HG03135 (cell line): ENCODE measurements at regions not wholly inside any gene's neighbourhood (a gene's known extent, or its start where the extent isn't known, plus 50 kb on each side); places are given as distances from the start of the nearest gene placed in this dataset.
"Not testable (repeated sequence)": the region's sequence is repeated elsewhere in the genome, so short reads cannot be mapped to it uniquely, and the experiment has no call there.

Source experiments
- ATAC-seq: cut with Tn5 transposase; IDR thresholded peaks from one replicate; pipeline ENCODE4 v1.9.1; 2021; ENCODE audit warnings: mild to moderate bottlenecking, moderate library complexity; ENCODE audit not compliant: unreplicated experiment

DNA sequence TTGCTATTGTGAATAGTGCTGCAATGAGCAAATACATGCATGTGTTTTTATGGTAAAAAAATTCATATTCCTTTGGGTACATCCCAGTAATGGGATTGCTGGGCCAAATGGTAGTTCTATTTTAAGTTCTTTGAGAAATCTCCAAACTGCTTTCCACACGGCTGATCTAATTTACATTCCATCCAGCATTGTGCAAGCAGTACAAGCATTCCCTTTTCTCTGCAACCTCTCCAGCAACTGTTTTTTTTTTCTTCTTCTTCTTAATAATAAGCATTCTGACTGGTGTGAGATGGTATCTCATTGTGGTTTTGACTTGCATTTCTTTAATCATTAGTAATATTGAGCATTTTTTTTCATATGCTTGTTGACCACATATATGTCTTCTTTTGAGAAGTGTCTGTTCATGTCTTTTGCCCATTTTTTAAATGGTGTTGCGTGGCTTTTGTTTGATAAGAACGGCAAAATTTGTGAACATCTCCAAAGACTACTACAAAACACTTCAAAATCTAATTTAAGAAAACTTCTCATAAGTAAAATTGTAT lies 136.1 kb upstream of the MYO3A start:
- ATAC-seq = no peak

DNA sequence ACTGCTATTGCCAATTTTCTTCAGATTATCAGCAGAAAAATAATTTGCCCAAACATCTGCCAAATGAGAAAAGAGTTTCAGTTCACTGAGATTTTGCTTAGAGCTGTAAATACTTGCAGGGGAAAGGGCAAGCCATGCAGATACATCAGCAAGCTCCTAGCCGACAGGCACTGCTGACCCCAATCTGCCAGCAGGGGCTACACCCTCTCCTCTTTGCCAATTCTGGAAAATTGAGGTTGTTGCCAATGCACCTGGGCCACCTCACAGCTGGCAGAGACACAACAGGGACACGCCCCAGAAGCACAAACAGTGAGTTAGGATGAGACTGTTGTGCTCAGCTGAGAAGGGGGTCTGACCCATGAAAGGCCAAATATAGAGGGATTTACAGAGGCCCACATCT lies 129.5 kb upstream of the MYO3A start:
- ATAC-seq = no peak

DNA sequence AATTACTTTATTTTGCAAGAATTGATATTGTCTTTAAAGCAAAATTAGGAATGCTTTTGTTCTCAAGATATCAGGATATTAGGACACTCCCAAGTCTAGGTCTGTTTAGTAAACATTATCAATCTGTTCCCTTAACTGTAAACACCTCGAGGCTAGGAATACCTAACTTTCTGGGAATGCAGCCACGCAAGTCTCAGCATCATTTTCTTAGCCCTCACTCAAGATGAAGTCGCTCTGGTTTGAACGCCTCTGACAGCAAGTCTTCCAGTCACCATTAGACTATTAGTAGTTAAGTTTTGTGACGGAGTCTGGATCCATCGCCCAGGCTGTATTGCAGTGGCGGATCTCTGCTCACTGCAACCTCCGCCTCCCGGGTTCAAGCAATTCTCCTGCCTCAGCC lies 128.0 kb upstream of the MYO3A start:
- no peak for ATAC-seq

DNA sequence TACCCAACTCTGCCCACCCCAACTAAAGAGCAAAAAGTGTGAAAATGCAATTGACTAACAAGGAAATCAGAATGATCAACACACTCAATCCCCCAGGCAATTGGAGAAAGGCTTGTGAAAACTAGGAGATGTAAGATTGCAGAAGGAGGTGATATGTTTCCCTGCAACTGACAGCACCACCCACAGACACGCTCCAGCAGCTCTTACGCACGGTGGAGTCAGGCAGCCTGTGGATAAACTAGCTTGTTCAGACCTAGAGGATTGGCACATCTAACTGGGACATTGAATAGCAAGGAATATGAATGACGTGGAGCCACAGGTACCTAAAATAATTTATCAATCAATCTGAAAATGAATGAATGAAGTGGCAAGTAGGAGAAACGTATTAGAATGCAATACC lies 125.7 kb upstream of the MYO3A start:
- no peak for ATAC-seq

DNA sequence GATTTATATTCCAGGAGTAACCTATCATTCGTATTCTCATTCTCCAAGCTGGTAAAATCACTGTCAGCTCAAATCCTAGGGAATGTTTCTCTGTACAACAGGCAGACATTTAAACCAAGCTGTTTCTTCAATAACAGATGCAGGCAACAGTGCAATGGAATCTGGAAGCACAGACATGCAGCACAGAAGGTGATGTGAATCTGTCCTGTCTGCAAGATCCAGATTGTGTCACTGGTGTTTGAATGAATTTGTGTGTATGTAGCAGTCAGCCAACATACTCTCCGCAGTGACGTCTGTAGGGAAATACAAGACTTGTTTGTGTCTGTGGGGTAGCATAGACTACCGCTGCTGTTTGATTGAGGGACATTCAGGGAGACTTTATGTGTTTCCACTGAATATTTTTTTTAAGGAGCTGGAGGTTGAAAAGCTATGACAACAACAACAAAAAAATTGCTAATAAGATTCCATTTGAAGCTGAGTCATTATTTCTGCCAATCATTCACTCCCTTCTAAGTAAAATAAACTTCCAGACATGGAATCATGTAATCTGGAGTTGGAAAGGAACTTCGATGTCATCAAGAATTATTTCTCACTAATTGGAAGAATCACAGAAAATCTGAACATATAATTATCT lies 122.9 kb upstream of the MYO3A start:
- no peak for ATAC-seq

DNA sequence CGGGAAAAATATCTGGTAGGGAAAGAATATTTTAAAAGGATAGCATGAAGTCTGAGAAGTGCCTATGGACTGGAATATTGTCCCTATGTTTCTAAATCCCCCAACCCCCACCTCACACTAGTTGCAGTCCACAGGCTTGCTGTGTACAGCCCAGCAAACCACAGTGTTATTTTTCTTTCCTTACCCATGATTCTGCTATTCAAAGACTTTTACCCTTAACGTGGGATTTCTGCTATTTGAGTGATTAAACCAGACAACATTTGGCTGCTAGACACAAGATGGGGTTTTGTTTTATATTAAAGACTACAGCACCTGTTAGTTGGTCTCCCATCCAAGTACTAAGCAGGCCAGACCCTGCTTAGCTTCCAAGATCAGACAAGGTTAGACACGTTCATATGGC lies 120.5 kb upstream of the MYO3A start:
- ATAC-seq = no peak

DNA sequence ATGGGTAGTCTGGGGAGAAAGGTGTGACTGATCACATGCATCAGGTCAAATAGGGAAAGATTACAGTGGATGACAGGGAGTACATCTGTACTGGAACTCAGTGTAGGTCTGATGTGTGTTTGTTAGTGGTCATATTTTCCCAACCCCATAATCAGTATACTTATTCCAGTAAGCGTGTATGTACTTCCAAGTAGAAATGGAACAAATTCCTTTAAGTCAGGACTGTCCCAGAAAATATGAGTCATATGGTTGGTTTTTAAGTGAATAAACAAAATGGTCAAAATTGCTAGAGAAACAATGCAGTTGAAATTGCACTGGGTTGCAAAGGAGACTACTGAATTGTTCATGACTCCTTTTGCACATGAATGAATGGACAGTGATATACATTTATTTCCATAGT lies 118.8 kb upstream of the MYO3A start:
- no peak for ATAC-seq

DNA sequence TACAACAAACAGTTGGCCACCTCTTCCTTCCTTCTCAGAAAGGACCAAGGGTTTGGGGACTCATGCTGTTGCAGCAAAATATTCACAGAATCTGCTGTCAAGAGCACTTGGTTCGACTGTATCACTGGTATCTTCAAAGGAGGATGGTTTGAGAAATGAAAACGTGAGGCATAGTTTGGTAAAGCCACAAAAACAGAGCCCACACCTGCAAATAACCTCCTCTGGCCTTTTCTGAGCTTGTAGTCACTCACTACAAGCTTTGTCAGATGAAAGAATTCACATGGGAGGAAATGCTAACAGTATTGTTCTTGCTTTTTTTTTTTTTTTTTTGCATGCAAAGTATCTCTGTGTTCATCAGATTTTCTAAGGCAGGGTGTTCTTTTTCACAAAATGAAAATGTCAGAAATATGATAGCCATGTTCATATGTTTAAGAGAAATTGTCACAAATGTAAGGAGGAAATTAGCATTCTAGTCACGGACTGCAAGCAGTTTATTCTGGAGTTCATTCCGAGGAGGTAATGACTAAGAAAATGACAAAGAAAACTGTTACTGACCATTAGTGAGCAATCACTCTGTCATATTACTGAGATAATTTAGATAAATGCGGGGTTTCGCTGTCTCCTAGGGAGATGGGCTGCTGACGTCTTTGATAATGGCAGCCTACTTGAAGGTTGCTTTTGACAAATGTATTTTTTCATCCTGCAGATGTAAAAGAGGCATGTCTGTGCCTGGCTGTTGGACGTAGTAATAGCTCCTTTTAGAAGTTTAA lies 117.8 kb upstream of the MYO3A start:
- no peak for ATAC-seq

DNA sequence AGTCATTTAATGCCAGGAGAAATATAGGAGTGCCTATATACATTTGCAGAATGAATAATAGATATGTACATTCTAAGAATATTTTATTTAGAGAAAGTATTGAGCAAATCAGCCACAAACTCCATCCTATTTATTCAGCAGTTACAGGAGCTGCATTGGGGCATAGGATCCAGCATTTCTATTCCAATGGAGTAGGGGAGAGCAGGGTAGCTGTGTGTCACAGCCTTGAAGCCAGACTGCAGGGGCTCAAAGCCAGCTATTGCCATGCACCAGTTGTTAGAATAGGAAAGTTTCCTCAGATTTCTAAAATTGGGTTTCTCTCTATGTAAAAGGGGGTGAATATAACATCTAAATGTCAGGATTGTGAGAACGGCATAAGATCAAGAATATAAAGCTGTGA lies 116.8 kb upstream of the MYO3A start:
- no peak for ATAC-seq

DNA sequence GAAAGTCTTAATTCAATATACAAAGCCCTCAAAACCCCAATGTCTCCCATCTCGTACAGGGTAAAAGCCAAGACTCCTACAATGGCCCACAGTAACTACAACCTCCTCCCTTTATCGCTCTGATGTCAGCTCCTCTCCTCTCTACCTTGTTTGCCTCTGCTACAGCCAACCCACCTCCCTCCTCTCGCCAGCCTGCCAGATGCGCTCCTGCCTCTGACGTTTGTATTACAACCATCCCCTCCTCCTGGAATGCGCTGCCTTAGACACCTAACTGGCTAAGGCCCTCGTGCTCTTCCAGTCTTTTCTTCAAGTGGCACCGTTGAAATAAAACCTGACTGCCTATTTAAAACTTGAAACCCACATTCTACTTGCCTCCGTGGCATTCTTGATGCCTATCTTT lies 115.3 kb upstream of the MYO3A start:
- ATAC-seq = no peak

DNA sequence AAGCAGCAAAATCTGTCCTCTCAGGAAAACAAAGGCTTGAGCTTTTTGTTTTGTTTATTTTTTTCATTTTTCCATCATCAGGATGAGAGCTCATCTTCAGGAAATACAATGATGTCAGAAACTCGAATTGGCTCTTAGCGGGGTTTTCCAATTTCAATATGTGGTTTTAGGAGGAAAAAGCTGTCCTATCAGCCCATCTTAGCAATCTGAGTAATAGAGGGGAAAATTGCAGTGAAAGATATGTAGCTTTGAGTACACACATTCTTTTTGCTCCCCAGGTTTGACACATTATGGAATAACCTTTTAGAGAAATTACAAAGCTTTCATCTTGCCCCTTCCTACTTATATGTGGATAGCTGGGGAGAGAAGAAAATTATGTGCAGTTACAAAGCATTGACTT lies 113.6 kb upstream of the MYO3A start:
- ATAC-seq = no peak

DNA sequence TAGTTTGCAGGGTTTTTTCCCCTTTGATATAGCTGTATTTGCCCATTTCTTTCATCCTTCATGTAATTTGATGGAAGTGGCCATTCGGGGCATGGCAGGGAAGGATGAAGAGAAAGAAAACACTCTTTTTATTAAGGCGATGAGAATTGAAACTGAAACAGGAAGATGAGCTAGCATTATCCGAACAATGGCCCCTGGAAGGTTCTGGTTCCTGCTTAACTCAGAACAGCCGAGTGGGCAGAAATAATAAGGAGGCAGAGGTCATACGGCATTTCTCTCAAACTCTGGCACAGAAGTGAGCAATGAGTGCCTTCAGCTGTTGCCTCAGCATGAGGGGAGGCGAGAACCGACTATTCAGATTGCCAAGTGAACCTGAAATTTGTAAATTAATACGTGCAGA lies 113.2 kb upstream of the MYO3A start:
- no peak for ATAC-seq

DNA sequence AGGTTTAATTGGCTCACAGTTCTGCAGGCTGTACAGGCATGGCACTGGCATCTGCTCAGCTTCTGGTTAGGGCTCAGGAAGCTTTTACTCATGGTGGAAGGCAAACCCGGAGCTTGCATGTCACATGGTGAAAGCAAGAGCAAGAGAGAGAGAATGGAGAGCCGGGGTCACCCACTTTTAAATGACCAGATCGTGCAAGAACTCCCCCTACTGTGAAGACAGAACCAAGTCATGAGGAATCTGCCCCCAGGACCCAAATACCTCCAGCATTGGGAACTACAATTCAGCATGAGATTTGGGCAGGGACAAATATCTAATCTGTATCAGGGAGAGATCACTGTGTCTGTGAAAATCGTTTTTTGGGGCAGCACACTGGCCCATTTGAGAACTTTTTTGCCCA lies 110.0 kb upstream of the MYO3A start:
- no peak for ATAC-seq

DNA sequence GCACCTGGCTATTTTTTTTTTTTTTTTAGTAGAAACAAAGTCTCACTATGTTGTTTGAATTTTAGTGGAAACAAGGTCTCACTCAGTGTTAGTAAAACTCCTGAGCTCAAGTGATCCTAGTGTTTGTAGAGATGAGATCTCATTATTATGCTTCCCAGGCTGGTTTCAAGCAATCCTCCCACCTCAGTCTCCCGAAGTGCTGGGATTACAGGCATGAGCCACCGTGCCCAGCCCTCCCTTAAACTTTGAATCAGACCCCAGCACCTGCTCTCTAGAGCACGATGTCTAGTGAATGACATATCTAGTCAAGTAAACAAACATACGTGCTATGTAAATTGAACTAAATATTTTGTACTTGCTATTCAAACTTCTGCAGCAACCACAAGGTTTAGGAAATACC lies 105.6 kb upstream of the MYO3A start:
- no peak for ATAC-seq

DNA sequence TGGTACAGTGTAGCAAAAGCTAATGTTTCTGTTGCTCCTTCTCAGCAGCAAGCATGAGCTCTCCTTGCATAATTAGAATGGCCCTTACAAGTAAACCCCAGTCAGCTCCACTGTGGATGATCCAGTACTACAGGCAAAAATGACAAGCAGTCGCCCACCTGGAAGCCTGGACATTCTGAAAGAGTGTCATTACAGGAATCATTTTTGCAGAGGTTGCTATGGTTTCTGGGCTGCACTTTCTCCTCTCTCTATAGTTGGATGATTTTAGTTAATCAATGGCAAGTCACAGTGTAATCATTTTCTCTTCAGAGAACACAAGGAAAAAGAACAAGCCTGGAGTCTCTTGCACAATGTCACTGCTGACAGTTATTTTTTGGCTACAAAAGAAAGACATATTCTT lies 102.9 kb upstream of the MYO3A start:
- no peak for ATAC-seq

DNA sequence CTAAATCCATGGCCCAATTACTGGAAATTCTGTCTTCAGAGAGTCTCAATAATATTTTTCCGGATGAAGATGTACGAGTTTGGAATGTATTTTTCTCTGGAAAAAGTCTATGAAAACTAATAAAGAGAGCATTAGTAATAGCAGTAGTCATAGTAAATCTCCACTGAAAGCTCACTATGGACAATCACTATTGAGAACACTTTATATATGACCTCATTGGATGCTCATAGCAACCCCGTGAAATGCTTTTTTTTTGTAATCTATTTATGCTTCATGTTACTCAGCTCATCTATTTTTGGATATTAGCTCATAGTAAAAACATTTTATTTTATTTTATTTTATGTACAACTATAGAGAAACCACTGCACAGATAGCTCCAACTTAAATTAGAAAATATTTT lies 94.3 kb upstream of the MYO3A start:
- no peak for ATAC-seq

DNA sequence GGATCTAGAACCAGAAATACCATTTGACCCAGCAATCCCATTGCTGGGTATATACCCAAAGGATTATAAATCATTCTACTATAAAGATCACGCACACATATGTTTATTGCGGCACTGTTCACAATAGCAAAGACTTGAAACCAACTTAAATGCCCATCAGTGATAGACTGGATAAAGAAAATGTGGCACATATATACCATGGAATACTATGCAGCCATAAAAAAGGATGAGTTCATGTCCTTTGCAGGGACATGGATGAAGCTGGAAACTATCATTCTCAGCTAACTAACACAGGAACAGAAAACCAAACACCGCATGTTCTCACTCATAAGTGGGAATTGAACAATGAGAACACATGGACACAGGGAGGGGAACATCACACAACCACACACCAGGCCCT lies 93.2 kb upstream of the MYO3A start:
- not testable (repeated sequence) for ATAC-seq

DNA sequence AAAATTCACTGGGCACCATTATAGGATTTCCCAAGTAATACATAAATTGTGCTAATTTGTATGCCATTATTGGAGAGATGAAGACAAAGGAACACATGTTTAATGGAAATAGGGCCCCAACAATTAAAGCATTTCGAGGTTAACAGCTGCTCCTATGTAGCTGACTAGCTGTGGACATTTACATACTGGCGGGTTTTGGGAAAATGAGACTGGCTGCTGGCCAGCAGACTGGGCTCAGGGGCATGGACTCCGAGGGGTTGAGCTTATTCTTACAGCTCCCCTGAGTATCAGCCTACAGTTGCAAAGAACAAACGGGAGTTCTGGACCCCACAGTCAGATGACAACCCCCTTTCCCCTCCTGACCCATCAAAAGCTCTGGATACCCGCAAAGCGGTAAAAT lies 91.9 kb upstream of the MYO3A start:
- ATAC-seq = no peak

DNA sequence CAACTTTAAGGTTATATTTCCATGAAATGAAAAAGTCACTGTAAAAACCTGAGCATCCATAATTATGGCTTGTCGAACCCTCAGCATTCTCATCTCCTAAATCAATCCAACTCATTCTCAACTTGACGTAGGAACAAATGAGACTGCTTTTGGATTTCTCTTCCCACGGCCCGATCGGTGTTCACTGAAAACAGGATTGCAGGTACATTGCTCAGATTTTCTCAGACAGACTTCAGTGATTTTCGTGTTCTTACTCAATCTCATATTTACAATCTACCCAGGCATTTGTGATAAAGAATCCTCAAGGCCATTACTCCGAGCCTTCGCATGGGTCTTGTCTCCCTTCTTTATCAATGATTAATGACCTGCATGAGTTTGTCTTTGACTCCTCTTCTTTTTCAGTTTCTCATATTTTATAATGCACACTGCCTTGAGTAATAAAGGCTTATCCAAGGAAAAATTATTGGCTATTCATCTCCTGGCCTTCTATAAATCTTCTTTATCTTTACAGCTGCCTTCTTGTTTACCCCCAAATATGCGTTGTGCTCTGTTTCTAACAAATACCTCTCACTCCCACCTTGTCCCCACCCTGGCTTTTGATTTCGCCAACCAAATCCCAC lies 90.4 kb upstream of the MYO3A start:
- no peak for ATAC-seq

DNA sequence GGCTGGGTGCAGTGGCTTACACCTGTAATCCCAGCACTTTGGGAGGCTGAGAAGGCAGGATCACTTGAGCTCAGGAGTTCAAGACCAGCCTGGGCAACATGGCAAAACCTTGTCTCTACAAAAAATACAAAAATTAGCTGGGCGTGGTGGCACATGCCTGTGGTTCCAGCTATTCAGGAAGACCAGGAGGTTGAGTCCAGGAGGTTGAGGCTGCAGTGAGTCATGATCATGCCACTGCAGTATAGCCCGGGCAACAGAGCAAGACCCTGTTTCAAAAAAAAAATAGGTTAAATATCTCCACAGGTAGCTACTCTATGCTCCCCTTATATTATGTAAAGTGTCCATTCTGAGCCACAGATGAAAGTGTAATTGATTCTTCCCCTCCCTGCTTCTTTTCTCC lies 89.3 kb upstream of the MYO3A start:
- not testable (repeated sequence) for ATAC-seq

DNA sequence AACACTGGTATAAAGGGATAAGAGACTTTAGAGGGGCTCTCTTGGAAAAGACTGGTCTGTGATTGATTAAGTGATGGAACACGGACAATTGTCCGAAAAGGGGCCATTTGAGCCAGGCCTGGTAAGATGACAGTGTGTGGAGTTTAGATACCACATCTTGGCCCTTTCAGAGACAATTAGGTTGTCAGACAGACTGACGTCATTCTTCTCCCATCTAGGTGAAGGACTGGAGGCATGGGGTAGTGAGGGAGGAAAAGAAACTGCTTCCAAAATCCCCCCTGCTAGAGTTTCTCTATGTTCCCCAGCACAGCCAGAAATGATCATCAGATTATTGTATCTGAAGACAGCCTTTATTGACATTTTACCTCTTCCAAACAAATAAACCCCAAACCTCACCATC lies 84.8 kb upstream of the MYO3A start:
- no peak for ATAC-seq

DNA sequence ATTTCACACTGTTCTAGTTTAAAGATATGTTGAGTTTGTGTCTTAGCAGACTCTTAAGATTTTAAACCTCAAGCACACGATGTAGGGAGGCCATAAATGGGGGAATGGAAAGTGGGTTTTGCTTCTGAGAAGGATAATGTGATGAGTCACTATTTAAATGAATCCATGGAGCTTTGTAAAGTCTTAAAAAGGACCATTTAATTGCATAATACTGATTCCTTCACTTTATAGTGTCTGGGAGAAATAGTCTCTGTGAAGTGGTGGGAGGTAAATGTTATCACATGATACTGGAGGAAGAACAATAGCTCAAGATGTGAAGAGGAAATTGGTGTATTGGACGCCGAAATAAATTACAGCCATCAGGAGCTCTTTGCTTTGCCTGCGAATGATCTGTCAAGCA lies 84.0 kb upstream of the MYO3A start:
- no peak for ATAC-seq
